ENCODE measurements at regions not wholly inside any gene's neighbourhood (a gene's known extent, or its start where the extent isn't known, plus 50 kb on each side); places are given as distances from the start of the nearest gene placed in this dataset.

DNA sequence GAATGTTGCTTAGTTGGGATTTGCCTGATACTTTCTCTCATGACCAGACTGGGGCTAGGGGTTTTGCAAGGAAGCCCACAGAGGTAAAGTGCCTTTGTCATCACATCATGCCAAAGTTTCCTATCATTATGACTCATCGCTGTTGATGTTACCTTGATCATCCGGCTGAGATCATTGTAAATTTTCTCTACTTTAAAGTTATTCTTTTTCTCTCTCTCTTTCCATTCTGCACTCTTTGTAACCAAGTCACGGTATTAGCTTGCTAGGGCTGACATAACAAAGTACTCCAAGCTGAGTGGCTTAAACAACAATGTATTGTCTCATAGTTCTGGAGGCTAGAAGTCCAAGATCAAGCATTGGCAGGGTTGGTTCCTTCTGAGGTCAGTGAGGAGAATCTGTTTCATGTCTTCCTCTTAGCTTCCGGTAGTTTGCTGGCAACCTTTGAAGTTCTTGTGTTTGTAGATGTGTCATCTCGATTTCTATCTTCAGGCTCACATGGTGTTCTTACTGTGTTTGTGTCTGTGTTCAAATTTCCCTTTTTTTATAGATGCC, 113.0 kb downstream of the DTHD1 start:
- TF ChIP-seq, protein P1, sequence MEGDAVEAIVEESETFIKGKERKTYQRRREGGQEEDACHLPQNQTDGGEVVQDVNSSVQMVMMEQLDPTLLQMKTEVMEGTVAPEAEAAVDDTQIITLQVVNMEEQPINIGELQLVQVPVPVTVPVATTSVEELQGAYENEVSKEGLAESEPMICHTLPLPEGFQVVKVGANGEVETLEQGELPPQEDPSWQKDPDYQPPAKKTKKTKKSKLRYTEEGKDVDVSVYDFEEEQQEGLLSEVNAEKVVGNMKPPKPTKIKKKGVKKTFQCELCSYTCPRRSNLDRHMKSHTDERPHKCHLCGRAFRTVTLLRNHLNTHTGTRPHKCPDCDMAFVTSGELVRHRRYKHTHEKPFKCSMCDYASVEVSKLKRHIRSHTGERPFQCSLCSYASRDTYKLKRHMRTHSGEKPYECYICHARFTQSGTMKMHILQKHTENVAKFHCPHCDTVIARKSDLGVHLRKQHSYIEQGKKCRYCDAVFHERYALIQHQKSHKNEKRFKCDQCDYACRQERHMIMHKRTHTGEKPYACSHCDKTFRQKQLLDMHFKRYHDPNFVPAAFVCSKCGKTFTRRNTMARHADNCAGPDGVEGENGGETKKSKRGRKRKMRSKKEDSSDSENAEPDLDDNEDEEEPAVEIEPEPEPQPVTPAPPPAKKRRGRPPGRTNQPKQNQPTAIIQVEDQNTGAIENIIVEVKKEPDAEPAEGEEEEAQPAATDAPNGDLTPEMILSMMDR (IDR thresholded peaks at IDR 0.05; ENCODE audit: extremely low read depth, missing control alignments), result no peak

DNA sequence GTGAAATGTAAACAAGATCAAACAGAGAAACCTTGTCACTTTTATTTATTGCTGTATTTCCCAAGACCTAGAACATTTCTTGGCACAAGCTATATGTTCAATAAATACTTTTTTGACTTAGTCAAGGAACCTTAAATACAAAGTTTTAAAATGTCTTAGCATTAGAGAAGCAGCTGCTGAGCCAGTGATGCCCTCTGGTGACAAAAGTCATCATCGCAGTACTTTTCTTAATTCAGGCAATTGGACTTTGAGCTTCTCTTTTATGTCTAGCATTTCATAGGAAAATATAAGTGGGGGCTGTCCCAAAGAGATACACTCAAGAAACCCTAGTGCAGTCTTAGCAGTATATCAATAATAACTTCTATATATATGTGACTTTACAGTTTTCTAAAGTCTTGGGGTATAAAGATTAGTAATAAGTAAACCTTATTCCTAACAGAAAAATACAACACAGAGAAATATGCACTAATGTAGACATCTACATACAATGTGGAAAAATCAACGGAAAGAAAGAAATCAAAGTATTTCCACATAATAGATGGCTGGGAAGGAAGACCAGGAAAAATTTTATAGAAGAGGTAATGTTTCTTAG, 118.4 kb downstream of the DTHD1 start:
- DNase-seq (ENCODE audit: low spot score), result peak; percentile 36
- TF ChIP-seq, protein P1 (IDR thresholded peaks at IDR 0.05; ENCODE audit: extremely low read depth, missing control alignments), result peak; percentile 50

More for the DNA sequence above, 113.0 kb downstream of the DTHD1 start:
- DNase-seq (ENCODE audit: low spot score), result no peak

DNA sequence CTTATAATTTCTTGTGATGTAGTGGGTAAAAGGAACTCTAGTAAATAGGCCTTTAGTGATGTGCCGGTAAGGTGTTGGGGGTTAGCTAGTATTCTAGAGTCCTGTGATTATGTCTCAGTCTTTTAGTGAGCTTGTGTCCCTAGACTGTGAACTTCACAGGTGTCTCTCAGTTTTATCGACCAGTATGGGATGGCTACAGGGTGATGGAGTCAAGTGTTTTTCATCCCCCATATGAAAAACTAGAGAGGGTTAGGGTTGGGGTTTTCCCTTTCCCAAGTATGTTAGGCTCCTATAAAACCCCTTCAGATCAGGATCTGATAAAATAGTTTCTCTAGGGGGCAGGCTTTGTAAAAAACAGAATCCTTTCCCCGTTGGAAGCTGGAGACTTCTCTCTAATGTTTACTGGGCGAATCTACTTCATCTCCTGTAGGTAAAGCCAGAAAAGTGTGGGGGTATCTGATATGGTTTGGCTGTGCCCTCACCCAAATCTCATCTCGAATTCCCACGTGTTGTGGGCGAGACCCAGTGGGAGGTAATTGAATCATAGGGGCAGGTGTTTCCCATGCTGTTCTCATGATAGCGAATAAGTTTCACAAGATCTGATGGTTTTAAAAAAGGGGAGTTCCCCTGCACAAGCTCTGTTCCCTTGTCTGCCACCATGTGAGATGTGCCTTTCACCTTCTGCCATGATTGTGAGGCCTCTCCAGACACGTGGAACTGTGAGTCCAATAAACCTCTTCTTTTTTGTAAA, 120.8 kb downstream of the DTHD1 start:
- DNase-seq (ENCODE audit: low spot score), result no peak
- TF ChIP-seq, protein P1 (IDR thresholded peaks at IDR 0.05; ENCODE audit: extremely low read depth, missing control alignments), result no peak

DNA sequence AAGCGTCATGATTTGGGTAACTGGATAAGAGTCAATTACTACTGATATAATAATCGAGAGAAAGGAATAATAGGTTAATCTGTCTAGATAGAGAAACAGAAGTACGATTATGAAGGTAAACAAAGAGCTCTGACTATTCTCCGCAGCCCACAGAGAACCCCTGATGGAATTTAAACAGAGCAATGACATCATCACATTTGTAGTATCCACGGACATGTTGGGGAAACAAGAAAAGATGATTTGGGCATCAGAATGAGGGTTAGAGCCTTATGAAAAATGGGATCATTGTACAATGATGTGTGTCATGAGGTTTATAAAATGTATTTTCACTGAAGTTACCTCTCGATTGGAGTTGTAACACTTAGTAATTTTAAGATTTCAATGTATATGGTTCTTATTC, 129.9 kb downstream of the DTHD1 start:
- TF ChIP-seq, protein P1 (IDR thresholded peaks at IDR 0.05; ENCODE audit: extremely low read depth, missing control alignments), result no peak
- no peak for DNase-seq (ENCODE audit: low spot score)

DNA sequence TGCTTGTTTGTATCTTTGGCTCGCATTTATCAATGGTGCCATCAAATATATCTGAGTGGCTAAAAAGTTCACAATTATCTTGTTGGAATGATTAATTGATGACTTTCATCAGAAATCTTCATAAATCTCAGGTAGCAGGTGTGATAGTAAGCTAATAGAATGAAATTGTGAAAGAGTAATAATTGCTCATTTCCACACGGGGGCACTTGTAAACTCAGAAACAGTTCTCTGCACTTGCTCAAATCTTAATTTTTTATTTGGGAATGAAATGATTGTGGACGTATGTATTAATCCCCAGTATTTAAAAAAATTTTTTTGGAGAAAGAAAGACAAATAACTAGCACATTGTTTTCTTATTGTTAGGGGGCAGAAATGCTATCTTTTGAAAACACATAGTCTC, 132.8 kb downstream of the DTHD1 start:
- DNase-seq (ENCODE audit: low spot score), result peak; percentile 8
- TF ChIP-seq, protein P1 (IDR thresholded peaks at IDR 0.05; ENCODE audit: extremely low read depth, missing control alignments), result peak; percentile 33

DNA sequence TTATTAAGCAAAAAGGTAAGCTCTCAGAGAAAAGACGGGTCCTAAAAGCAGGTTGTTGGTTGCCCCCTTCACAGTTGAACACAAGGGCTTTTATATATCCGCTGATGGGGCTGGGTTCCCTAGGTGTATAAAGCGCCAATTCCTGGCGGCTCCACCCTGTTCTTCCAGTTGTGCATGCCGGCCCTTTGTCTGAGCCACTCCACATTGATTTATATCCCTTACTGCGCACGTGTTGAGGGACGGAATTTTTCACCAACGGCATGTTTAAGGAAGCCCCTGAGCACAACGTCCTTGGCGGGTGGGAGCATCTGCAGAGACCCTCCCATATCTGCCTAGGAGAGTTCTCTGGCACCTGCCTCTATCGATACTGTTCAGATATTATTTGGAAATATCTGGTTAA, 135.7 kb downstream of the DTHD1 start:
- DNase-seq (ENCODE audit: low spot score), result no peak
- TF ChIP-seq, protein P1 (IDR thresholded peaks at IDR 0.05; ENCODE audit: extremely low read depth, missing control alignments), result no peak

DNA sequence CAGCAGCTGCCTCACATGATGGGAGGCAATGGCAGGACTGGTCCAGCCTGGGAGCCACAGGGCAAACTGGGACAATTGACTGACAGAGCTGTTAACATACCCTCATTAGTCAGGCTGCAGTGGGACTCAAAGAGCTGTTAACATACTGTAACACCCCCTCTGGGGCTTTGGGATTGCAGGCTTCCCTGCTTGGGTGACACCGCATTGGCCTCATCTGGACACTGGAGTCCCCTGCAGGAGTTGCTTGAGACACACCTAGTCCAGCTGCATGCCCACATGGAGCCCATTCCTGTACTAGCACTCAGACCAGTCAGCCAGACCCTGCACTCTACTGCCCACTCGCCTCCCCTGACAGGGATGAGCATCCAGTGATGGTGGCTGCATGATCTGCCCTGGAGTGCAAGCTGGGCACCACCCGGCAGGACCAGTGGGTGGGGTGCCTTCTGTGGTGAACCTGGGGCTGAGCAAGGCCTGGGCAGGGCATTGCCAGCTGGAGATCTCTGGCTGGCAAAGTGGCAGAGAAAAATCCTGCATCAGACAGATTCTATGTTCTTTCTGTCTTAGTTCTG, 138.8 kb downstream of the DTHD1 start:
- no peak for DNase-seq (ENCODE audit: low spot score)
- TF ChIP-seq, protein P1 (IDR thresholded peaks at IDR 0.05; ENCODE audit: extremely low read depth, missing control alignments), result no peak
